H9 (cell line): ENCODE measurements at regions not wholly inside any gene's neighbourhood (a gene's known extent, or its start where the extent isn't known, plus 50 kb on each side); places are given as distances from the start of the nearest gene placed in this dataset.

Experiments
- DNase-seq: peaks from one replicate; pipeline ENCODE4 v3.0.0-alpha.2; 2017
- H2AFZ ChIP-seq: one replicate; pipeline ENCODE4 v1.6.1; 2013; ENCODE audit warnings: mild to moderate bottlenecking, low read length, control low read depth, moderate library complexity
- H2AK5ac ChIP-seq: 2 replicates; pipeline ENCODE4 v1.6.1; 2013; ENCODE audit warnings: low read length, control low read depth, mixed read lengths; ENCODE audit not compliant: insufficient read length
- H2BK120ac ChIP-seq: one replicate; pipeline ENCODE4 v1.6.1; 2013; ENCODE audit warnings: low read depth, mild to moderate bottlenecking, low read length, control low read depth, inconsistent platforms; ENCODE audit not compliant: poor library complexity, severe bottlenecking
- H2BK12ac ChIP-seq: 2 replicates; pipeline ENCODE4 v1.6.1; 2013; ENCODE audit warnings: low read length, control low read depth, mixed read lengths, low read depth; ENCODE audit not compliant: insufficient read length
- H2BK15ac ChIP-seq: 2 replicates; pipeline ENCODE4 v1.6.1; 2013; ENCODE audit warnings: low read depth, low read length, control low read depth
- H2BK20ac ChIP-seq: one replicate; pipeline ENCODE4 v1.6.1; 2013; ENCODE audit warnings: low read depth, mild to moderate bottlenecking, low read length, control low read depth, inconsistent platforms; ENCODE audit not compliant: poor library complexity, severe bottlenecking
- H2BK5ac ChIP-seq: 2 replicates; pipeline ENCODE4 v1.6.1; 2013; ENCODE audit warnings: low read length, control low read depth, mixed read lengths; ENCODE audit not compliant: insufficient read length
- H3K14ac ChIP-seq: 2 replicates; pipeline ENCODE4 v1.6.1; 2013; ENCODE audit warnings: low read length, control low read depth; ENCODE audit not compliant: insufficient read depth
- H3K18ac ChIP-seq: 2 replicates; pipeline ENCODE4 v1.6.1; 2013; ENCODE audit warnings: low read depth, mild to moderate bottlenecking, mixed read lengths, low read length, control low read depth; ENCODE audit not compliant: insufficient read length
- H3K23ac ChIP-seq: 2 replicates; pipeline ENCODE4 v1.6.1; 2013; ENCODE audit warnings: low read length, control low read depth, mixed read lengths, low read depth; ENCODE audit not compliant: insufficient read length
- H3K23me2 ChIP-seq: 2 replicates; pipeline ENCODE4 v1.6.1; 2013; ENCODE audit warnings: low read depth, mild to moderate bottlenecking, mixed read lengths, low read length, control low read depth; ENCODE audit not compliant: insufficient read length, poor library complexity, severe bottlenecking
- H3K27ac ChIP-seq: 2 replicates; pipeline ENCODE4 v1.5.1; 2013; ENCODE audit warnings: low read length, control low read depth, mixed read lengths, low read depth; ENCODE audit not compliant: insufficient read length
- H3K27me3 ChIP-seq: 2 replicates; pipeline ENCODE4 v1.6.1; 2013; ENCODE audit warnings: low read length, control low read depth, inconsistent platforms; ENCODE audit not compliant: insufficient read depth
- H3K4ac ChIP-seq: 2 replicates; pipeline ENCODE4 v1.6.1; 2013; ENCODE audit warnings: low read depth, mild to moderate bottlenecking, control low read depth, inconsistent platforms, low read length, moderate library complexity
- H3K4me1 ChIP-seq: 2 replicates; pipeline ENCODE4 v1.6.1; 2013; ENCODE audit warnings: low read length, control low read depth, inconsistent platforms; ENCODE audit not compliant: insufficient read depth
- H3K4me2 ChIP-seq: 2 replicates; pipeline ENCODE4 v1.6.1; 2013; ENCODE audit warnings: low read length, control low read depth, mixed read lengths; ENCODE audit not compliant: insufficient read length, insufficient read depth
- H3K56ac ChIP-seq: 2 replicates; pipeline ENCODE4 v1.6.1; 2013; ENCODE audit warnings: low read depth, mild to moderate bottlenecking, mixed read lengths, low read length, control low read depth; ENCODE audit not compliant: insufficient read length
- H3K79me1 ChIP-seq: 2 replicates; pipeline ENCODE4 v1.6.1; 2013; ENCODE audit warnings: low read depth, mild to moderate bottlenecking, moderate library complexity, low read length, control low read depth, inconsistent platforms; ENCODE audit not compliant: insufficient read depth, poor library complexity, severe bottlenecking
- H3K79me2 ChIP-seq: 2 replicates; pipeline ENCODE4 v1.6.1; 2013; ENCODE audit warnings: low read length, control low read depth, inconsistent platforms; ENCODE audit not compliant: insufficient read depth
- H3K9ac ChIP-seq: 2 replicates; pipeline ENCODE4 v1.6.1; 2013; ENCODE audit warnings: low read length, control low read depth, mixed read lengths; ENCODE audit not compliant: insufficient read length; ENCODE audit errors: extremely low read depth
- H3K9me3 ChIP-seq: one replicate; pipeline ENCODE4 v1.6.1; 2013; ENCODE audit warnings: low read depth, low read length, inconsistent platforms; ENCODE audit not compliant: control insufficient read depth
- H3T11ph ChIP-seq: one replicate; pipeline ENCODE4 v1.6.1; 2013; ENCODE audit warnings: mild to moderate bottlenecking, low read length, control low read depth, inconsistent platforms
- H4K20me1 ChIP-seq: one replicate; pipeline ENCODE4 v1.6.1; 2013; ENCODE audit not compliant: control insufficient read depth, insufficient read length, insufficient read depth
- H4K5ac ChIP-seq: 2 replicates; pipeline ENCODE4 v1.6.1; 2013; ENCODE audit warnings: low read depth, mild to moderate bottlenecking, mixed read lengths, low read length, control low read depth; ENCODE audit not compliant: insufficient read length
- H4K8ac ChIP-seq: replicated peaks from 2 replicates; pipeline ENCODE4 v1.6.1; 2013; ENCODE audit warnings: low read length, control low read depth, mixed read lengths, low read depth; ENCODE audit not compliant: insufficient read length
- H4K91ac ChIP-seq: 2 replicates; pipeline ENCODE4 v1.6.1; 2013; ENCODE audit warnings: low read depth, mild to moderate bottlenecking, moderate library complexity, mixed read lengths, low read length, control low read depth; ENCODE audit not compliant: insufficient read length
- H3K27ac Mint-ChIP-seq, 3 experiments: 2 replicates in 2 of 3; 3 replicates in 1 of 3; pipeline ENCODE4 v1.8.0; 2020 to 2021; ENCODE audit warnings: mixed read lengths in 3 of 3, mild to moderate bottlenecking in 1 of 3, moderate library complexity in 1 of 3
- H3K27me3 Mint-ChIP-seq: 2 replicates; pipeline ENCODE4 v1.8.0; 2021; ENCODE audit warnings: low read depth, mild to moderate bottlenecking, moderate library complexity, mixed read lengths
- H3K36me3 Mint-ChIP-seq, 3 experiments: 2 replicates in 2 of 3; 3 replicates in 1 of 3; pipeline ENCODE4 v1.8.0; 2020 to 2021; ENCODE audit warnings: low read depth in 3 of 3, mixed read lengths in 3 of 3; ENCODE audit not compliant: insufficient read depth in 1 of 3
- H3K4me1 Mint-ChIP-seq, 2 experiments: 2 replicates each; pipeline ENCODE4 v1.8.0; 2020; ENCODE audit warnings: mixed read lengths in 2 of 2
- H3K4me3 Mint-ChIP-seq, 2 experiments: 2 replicates in 1 of 2; 3 replicates in 1 of 2; pipeline ENCODE4 v1.8.0; 2020 to 2021; ENCODE audit warnings: mild to moderate bottlenecking in 2 of 2, mixed read lengths in 2 of 2, moderate library complexity in 1 of 2
- H3K9me3 Mint-ChIP-seq, 2 experiments: 2 replicates in 1 of 2; 3 replicates in 1 of 2; pipeline ENCODE4 v1.8.0; 2020; ENCODE audit warnings: mild to moderate bottlenecking in 2 of 2, mixed read lengths in 2 of 2, moderate library complexity in 1 of 2
- WGBS: extraction: QIAGEN DNeasy Blood & Tissue Kit; methylation state at CpG from one replicate; pipeline ENCODE4 v1.1.7; 2013; ENCODE audit warnings: missing lambda C conversion rate, low lambda C conversion rate, mixed read lengths; ENCODE audit not compliant: insufficient read length; ENCODE audit errors: extremely low coverage; 5-methylcytosine and 5-hydroxymethylcytosine counted together
- TF ChIP-seq, protein P1 (sequence below): fragments of 200-600 bp; sonication (generic); conservative IDR thresholded peaks from 3 replicates; pipeline ENCODE4 v1.8.0; 2021; ENCODE audit warnings: antibody characterized with exemption, mild to moderate bottlenecking

- no peaks in the 10 kb centered on the region for H3K36me3 Mint-ChIP-seq
- no CpG with 5 or more reads among the region's 2 CpGs for WGBS
Measured at GRCh38 chr4:29578329-29578728, 1141.8 kb upstream of the PCDH7 start.

More at GRCh38 chr4:29578329-29578728, 1141.8 kb upstream of the PCDH7 start:
- Histone ChIP-seq H4K20me1 (no peaks in the 10 kb centered on the region), H2BK5ac (no peak overlapping the region), H2BK15ac (no peak overlapping the region), H3T11ph (no peak overlapping the region), H4K5ac (no peak overlapping the region), H3K9me3 (no peaks in the 10 kb centered on the region), H2AK5ac (no peak overlapping the region), H3K4ac (no peak overlapping the region), H3K79me2 (no peaks in the 10 kb centered on the region), H3K9ac (no peak overlapping the region), H2BK120ac (no peak overlapping the region), H3K56ac (no peak overlapping the region), H4K8ac (no peak overlapping the region), H3K23me2 (no peaks in the 10 kb centered on the region), H2AFZ (no peak overlapping the region), H3K27ac (no peak overlapping the region), H3K79me1 (no peaks in the 10 kb centered on the region), H2BK20ac (no peak overlapping the region), H3K14ac (no peak overlapping the region), H3K4me2 (no peak overlapping the region), H2BK12ac (no peak overlapping the region), H3K18ac (no peak overlapping the region), H3K4me1 (no peaks in the 10 kb centered on the region), H3K23ac (no peak overlapping the region), H4K91ac (no peak overlapping the region), H3K27me3 (no peaks in the 10 kb centered on the region)
- no peak overlapping the region for H3K4me3 Mint-ChIP-seq
- DNase-seq, result no peak
- no peaks in the 10 kb centered on the region for H3K27me3 Mint-ChIP-seq
- no peak overlapping the region for H3K27ac Mint-ChIP-seq
- TF ChIP-seq, protein P1, sequence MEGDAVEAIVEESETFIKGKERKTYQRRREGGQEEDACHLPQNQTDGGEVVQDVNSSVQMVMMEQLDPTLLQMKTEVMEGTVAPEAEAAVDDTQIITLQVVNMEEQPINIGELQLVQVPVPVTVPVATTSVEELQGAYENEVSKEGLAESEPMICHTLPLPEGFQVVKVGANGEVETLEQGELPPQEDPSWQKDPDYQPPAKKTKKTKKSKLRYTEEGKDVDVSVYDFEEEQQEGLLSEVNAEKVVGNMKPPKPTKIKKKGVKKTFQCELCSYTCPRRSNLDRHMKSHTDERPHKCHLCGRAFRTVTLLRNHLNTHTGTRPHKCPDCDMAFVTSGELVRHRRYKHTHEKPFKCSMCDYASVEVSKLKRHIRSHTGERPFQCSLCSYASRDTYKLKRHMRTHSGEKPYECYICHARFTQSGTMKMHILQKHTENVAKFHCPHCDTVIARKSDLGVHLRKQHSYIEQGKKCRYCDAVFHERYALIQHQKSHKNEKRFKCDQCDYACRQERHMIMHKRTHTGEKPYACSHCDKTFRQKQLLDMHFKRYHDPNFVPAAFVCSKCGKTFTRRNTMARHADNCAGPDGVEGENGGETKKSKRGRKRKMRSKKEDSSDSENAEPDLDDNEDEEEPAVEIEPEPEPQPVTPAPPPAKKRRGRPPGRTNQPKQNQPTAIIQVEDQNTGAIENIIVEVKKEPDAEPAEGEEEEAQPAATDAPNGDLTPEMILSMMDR, result no peak
- peaks cover 0 to 2% of the 10 kb centered on the region in 2 experiments; a peak in 2 of 5 replicates for H3K9me3 Mint-ChIP-seq
- H3K4me1 Mint-ChIP-seq, result no peaks in the 10 kb centered on the region
